DOHH2 (cell line): ENCODE measurements at regions not wholly inside any gene's neighbourhood (a gene's known extent, or its start where the extent isn't known, plus 50 kb on each side); places are given as distances from the start of the nearest gene placed in this dataset.

Experiments
- H3F3A ChIP-seq: fragments of 200-600 bp; sonication (generic), shearing (Covaris generic); 2 replicates; pipeline ENCODE4 v1.6.0; 2016; ENCODE audit warnings: antibody characterized with exemption, mild to moderate bottlenecking; ENCODE audit not compliant: control insufficient read depth, insufficient read depth
- H3K27ac ChIP-seq: fragments of 200-600 bp; sonication (generic); 2 replicates; pipeline ENCODE4 v1.5.1; 2014; ENCODE audit warnings: low read depth, mild to moderate bottlenecking, low read length, moderate library complexity
- H3K27me3 ChIP-seq: fragments of 200-600 bp; sonication (generic); 2 replicates; pipeline ENCODE4 v1.6.1; 2014; ENCODE audit warnings: mild to moderate bottlenecking, low read length, mixed read lengths; ENCODE audit not compliant: control insufficient read depth
- H3K36me3 ChIP-seq: fragments of 200-600 bp; sonication (generic); 2 replicates; pipeline ENCODE4 v1.6.1; 2014; ENCODE audit warnings: mild to moderate bottlenecking, low read length, moderate library complexity, mixed read lengths; ENCODE audit not compliant: control insufficient read depth
- H3K4me1 ChIP-seq: fragments of 200-600 bp; sonication (generic); 2 replicates; pipeline ENCODE4 v1.6.1; 2014; ENCODE audit warnings: mild to moderate bottlenecking, low read length, mixed read lengths; ENCODE audit not compliant: control insufficient read depth
- H3K4me2 ChIP-seq: fragments of 200-600 bp; sonication (generic); 2 replicates; pipeline ENCODE4 v1.6.0; 2014; ENCODE audit warnings: mild to moderate bottlenecking, low read length, moderate library complexity
- H3K4me3 ChIP-seq: fragments of 200-600 bp; sonication (generic); 2 replicates; pipeline ENCODE4 v1.5.1; 2014; ENCODE audit warnings: mild to moderate bottlenecking, low read length, mixed read lengths
- H3K79me2 ChIP-seq: fragments of 200-600 bp; sonication (generic); 2 replicates; pipeline ENCODE4 v1.6.1; 2014; ENCODE audit warnings: mild to moderate bottlenecking, low read length, mixed read lengths; ENCODE audit not compliant: control insufficient read depth
- H3K9me2 ChIP-seq: fragments of 200-600 bp; sonication (generic); replicated peaks from 2 replicates; pipeline ENCODE4 v1.6.1; 2014; ENCODE audit warnings: mild to moderate bottlenecking, low read length, mixed read lengths; ENCODE audit not compliant: control insufficient read depth
- H3K9me3 ChIP-seq: fragments of 200-600 bp; sonication (generic); 2 replicates; pipeline ENCODE4 v1.6.1; 2014; ENCODE audit warnings: antibody characterized with exemption, low read length, mixed read lengths; ENCODE audit not compliant: control insufficient read depth, insufficient read depth
- H4K20me1 ChIP-seq: fragments of 200-600 bp; sonication (generic); 2 replicates; pipeline ENCODE4 v1.6.0; 2014; ENCODE audit warnings: low read depth, mild to moderate bottlenecking, antibody characterized with exemption, low read length, moderate library complexity; ENCODE audit not compliant: control insufficient read depth, insufficient read depth
- EZH2phosphoT487 ChIP-seq: fragments of 200-600 bp; sonication (generic); IDR thresholded peaks from 2 replicates; pipeline ENCODE4 v1.6.1; 2017; ENCODE audit warnings: borderline replicate concordance, mild to moderate bottlenecking, antibody characterized with exemption, low read length, moderate library complexity, mixed read lengths
- TF ChIP-seq, protein P1 (sequence below): fragments of 200-600 bp; sonication (generic); IDR thresholded peaks from one replicate; pipeline ENCODE4 v1.5.1; 2014; ENCODE audit warnings: antibody characterized with exemption, mild to moderate bottlenecking, low read depth, low read length; ENCODE audit not compliant: poor library complexity, severe bottlenecking

DNA sequence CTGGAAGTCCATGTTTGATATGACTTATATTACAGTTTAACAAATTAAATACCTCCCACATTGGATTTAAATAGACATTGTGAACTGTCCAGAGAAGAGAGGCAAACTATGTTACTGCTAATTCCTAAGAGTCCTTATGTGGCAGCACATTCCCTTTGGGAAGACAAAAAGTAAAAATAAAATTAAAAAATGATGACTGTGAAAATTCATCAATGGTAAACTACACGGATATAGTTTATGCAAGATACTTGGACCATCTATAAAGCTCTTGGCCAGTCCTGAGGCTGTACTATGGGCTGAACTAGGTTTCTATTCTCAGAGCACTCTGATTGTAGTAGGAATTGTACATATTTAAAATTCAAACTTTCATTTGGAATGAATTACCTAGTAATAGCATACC, 206.4 kb downstream of the LRRK2 start:
- H3K9me3 ChIP-seq = no peaks in the 10 kb centered on the region
- no peaks in the 10 kb centered on the region for H3K36me3 ChIP-seq
- no peaks in the 10 kb centered on the region for H3K4me1 ChIP-seq
- no peaks in the 10 kb centered on the region for H3K9me2 ChIP-seq
- no peaks in the 10 kb centered on the region for H4K20me1 ChIP-seq
- TF ChIP-seq EZH2phosphoT487 = no peak
- TF ChIP-seq, protein P1, sequence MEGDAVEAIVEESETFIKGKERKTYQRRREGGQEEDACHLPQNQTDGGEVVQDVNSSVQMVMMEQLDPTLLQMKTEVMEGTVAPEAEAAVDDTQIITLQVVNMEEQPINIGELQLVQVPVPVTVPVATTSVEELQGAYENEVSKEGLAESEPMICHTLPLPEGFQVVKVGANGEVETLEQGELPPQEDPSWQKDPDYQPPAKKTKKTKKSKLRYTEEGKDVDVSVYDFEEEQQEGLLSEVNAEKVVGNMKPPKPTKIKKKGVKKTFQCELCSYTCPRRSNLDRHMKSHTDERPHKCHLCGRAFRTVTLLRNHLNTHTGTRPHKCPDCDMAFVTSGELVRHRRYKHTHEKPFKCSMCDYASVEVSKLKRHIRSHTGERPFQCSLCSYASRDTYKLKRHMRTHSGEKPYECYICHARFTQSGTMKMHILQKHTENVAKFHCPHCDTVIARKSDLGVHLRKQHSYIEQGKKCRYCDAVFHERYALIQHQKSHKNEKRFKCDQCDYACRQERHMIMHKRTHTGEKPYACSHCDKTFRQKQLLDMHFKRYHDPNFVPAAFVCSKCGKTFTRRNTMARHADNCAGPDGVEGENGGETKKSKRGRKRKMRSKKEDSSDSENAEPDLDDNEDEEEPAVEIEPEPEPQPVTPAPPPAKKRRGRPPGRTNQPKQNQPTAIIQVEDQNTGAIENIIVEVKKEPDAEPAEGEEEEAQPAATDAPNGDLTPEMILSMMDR = no peak
- H3K27me3 ChIP-seq = no peaks in the 10 kb centered on the region
- H3K4me3 ChIP-seq = no peak overlapping the region
- no peak overlapping the region for H3K27ac ChIP-seq
- no peak overlapping the region for H3K4me2 ChIP-seq
- H3K79me2 ChIP-seq = no peaks in the 10 kb centered on the region
- H3F3A ChIP-seq = no peaks in the 10 kb centered on the region

DNA sequence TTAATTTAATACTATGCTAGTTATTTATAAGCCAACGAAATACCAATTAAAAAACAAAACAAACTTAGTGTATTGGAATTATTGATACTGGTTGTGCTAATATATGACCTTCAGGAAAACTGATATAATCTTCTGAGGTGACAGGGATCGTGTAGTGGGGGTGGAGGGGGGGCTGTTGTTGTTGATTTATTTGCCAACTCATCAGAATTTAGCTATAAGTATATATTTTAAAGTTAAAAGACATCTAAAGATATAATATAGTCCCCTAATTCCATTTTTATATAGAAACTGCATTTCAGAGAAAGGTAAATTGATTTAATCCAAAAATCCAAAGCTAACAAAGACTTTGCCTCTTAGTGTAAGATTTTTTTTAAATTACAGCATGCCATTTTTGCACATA, 210.5 kb downstream of the LRRK2 start:
- no peak overlapping the region for H3K27ac ChIP-seq
- H3K4me1 ChIP-seq = no peaks in the 10 kb centered on the region
- no peak overlapping the region for H3K4me2 ChIP-seq
- no peaks in the 10 kb centered on the region for H3F3A ChIP-seq
- H3K9me3 ChIP-seq = no peaks in the 10 kb centered on the region
- H3K4me3 ChIP-seq = no peak overlapping the region
- TF ChIP-seq, protein P1 = no peak
- no peak for TF ChIP-seq EZH2phosphoT487
- H3K27me3 ChIP-seq = no peaks in the 10 kb centered on the region
- H3K9me2 ChIP-seq = no peaks in the 10 kb centered on the region
- no peaks in the 10 kb centered on the region for H4K20me1 ChIP-seq
- no peaks in the 10 kb centered on the region for H3K79me2 ChIP-seq
- H3K36me3 ChIP-seq = no peaks in the 10 kb centered on the region

DNA sequence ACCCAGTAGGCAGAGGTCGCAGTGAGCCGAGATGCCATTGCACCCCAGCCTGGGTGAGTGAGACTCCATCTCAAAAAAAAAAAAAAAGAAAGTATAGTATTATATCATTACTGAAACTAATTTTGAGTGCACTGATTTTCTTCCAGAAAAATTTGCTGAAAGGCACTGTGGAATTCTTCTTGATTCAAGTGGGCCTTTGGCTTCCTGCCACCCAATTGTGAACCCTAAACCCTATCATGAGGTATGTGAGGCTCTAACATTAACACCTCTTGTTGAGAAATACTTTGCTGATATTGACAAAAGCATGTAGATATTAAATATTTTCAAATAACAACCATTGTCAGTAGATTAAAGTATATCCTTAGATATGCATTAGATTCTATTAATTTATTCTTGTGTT, 211.2 kb downstream of the LRRK2 start:
- Histone ChIP-seq H3K27me3 (no peaks in the 10 kb centered on the region), H3F3A (no peaks in the 10 kb centered on the region), H4K20me1 (no peaks in the 10 kb centered on the region), H3K79me2 (no peaks in the 10 kb centered on the region), H3K9me2 (no peaks in the 10 kb centered on the region), H3K9me3 (no peaks in the 10 kb centered on the region), H3K36me3 (no peaks in the 10 kb centered on the region), H3K4me1 (no peaks in the 10 kb centered on the region), H3K4me2 (no peak overlapping the region), H3K4me3 (no peak overlapping the region), H3K27ac (no peak overlapping the region)
- TF ChIP-seq, protein P1 = no peak
- TF ChIP-seq EZH2phosphoT487 = no peak

DNA sequence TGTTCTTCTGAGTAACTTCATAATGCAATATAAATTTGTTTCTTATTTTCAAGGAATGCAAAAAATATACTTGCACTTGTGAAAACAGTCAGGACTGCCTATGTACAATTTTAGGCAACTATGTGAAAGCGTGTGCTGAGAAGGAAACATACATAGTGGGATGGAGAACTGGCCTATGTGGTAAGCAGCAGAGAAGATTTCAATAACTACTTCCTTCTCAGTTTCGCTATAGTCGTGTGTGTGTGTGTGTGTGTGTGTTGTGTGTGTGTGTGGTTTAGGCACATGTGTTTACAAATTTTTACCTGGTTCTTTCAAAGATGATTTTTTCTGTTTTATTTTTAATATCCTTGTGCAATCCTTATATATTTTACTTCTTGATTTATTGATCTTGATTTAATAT, 211.8 kb downstream of the LRRK2 start:
- Histone ChIP-seq H3K9me3 (no peaks in the 10 kb centered on the region), H3K4me1 (no peaks in the 10 kb centered on the region), H3K27ac (no peak overlapping the region), H3K36me3 (no peaks in the 10 kb centered on the region), H4K20me1 (no peaks in the 10 kb centered on the region), H3F3A (no peaks in the 10 kb centered on the region), H3K79me2 (no peaks in the 10 kb centered on the region), H3K9me2 (no peaks in the 10 kb centered on the region), H3K4me3 (no peak overlapping the region), H3K4me2 (no peak overlapping the region), H3K27me3 (no peaks in the 10 kb centered on the region)
- TF ChIP-seq, protein P1 = no peak
- TF ChIP-seq EZH2phosphoT487 = no peak
